ENCODE measurements at regions not wholly inside any gene's neighbourhood (a gene's known extent, or its start where the extent isn't known, plus 50 kb on each side); places are given as distances from the start of the nearest gene placed in this dataset.

DNA sequence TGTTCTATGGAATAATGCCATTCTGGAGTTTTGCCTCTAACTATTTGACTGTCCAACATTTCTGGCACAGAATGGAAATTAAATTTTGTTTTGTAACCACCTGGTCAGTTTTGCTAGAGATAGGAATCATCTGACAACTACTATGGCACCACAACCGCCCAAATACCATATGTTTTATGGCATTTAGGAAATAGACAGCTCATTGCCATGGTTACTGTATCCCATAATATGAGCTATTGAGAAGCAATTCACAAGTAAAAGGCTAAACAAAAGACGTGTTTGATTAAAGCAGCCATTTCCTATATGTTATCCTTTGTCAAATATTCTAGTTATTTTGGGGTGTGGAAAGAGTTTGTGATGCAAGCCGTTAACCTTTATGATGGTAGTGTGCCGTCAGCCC lies 1105.3 kb upstream of the LCORL start:
- H3K4me3 Mint-ChIP-seq: no peak overlapping the region
- no peak for DNase-seq

DNA sequence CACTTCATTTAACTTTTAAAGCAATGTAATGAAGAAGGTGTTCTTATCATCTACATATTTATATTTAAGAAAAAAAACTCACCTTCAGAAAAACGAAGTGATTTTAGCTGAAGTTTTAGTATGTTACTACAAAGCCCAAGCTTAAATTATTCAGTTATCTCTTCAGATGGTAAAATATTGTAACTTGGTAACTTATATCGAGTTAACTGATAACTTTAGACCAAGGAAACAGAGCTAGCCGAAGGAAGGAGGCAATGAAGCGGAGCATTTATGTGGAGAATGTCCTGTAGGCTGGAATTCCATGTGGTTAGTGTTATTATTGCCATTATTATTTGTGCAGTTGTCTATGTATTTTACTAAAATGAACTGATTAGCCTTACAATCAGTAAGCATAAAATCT lies 1102.1 kb upstream of the LCORL start:
- H3K36me3 Mint-ChIP-seq (ENCODE audit: low read depth): no peaks in the 10 kb centered on the region
- H3K4me1 Mint-ChIP-seq (ENCODE audit: low read depth): peaks cover 7% of the 10 kb centered on the region; the same call in 1 of the 2 replicates
- no peak for DNase-seq
- H3K27me3 Mint-ChIP-seq (ENCODE audit: insufficient read depth): no peaks in the 10 kb centered on the region
- no peak overlapping the region for H3K4me3 Mint-ChIP-seq
- H3K27ac Mint-ChIP-seq: no peak overlapping the region
- no peaks in the 10 kb centered on the region for H3K9me3 Mint-ChIP-seq
- TF ChIP-seq, protein P1, sequence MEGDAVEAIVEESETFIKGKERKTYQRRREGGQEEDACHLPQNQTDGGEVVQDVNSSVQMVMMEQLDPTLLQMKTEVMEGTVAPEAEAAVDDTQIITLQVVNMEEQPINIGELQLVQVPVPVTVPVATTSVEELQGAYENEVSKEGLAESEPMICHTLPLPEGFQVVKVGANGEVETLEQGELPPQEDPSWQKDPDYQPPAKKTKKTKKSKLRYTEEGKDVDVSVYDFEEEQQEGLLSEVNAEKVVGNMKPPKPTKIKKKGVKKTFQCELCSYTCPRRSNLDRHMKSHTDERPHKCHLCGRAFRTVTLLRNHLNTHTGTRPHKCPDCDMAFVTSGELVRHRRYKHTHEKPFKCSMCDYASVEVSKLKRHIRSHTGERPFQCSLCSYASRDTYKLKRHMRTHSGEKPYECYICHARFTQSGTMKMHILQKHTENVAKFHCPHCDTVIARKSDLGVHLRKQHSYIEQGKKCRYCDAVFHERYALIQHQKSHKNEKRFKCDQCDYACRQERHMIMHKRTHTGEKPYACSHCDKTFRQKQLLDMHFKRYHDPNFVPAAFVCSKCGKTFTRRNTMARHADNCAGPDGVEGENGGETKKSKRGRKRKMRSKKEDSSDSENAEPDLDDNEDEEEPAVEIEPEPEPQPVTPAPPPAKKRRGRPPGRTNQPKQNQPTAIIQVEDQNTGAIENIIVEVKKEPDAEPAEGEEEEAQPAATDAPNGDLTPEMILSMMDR (IDR thresholded peaks at IDR 0.05): no peak

More for the DNA sequence above, 1105.3 kb upstream of the LCORL start:
- Mint-ChIP-seq H3K27me3 (ENCODE audit: insufficient read depth) (no peaks in the 10 kb centered on the region), H3K27ac (no peak overlapping the region), H3K9me3 (no peaks in the 10 kb centered on the region), H3K36me3 (ENCODE audit: low read depth) (no peaks in the 10 kb centered on the region), H3K4me1 (ENCODE audit: low read depth) (peaks cover 35% of the 10 kb centered on the region)
- TF ChIP-seq, protein P1 (IDR thresholded peaks at IDR 0.05): no peak

DNA sequence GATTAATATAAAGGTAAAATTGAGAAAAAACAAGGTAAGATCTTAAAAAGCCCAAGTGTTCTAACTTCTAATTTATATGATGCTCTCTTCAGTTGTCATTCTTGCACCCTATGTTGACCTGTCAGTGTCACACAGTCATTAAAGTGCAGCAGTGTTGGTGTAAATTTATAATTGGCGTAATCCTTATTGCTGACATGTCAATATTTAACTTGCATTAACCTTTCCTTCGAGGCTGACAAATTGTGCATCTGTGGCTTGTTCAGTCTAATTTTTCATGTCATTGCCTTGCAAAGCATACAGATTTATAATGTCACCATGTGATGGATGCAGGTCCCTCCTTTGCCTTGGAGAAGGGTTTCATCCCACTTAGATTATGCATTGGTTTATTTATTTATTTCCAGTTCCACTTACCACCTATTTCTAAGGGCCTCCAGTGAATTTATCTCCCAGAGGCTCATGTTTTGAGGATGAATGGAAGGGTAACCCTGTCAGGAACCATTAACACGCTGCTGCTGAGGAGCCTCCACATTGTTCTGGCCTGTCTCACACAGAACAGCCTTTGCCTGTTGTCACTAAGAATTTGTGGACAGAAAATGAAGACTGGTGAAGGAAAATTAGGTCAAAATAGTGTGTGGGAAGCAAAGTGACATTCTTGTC lies 1098.5 kb upstream of the LCORL start:
- TF ChIP-seq, protein P1 (IDR thresholded peaks at IDR 0.05): no peak
- Mint-ChIP-seq H3K4me3 (no peak overlapping the region), H3K27ac (no peak overlapping the region), H3K27me3 (ENCODE audit: insufficient read depth) (no peaks in the 10 kb centered on the region; the same call in 1 of the 2 replicates), H3K4me1 (ENCODE audit: low read depth) (no peaks in the 10 kb centered on the region), H3K9me3 (no peaks in the 10 kb centered on the region), H3K36me3 (ENCODE audit: low read depth) (no peaks in the 10 kb centered on the region)
- DNase-seq: no peak

DNA sequence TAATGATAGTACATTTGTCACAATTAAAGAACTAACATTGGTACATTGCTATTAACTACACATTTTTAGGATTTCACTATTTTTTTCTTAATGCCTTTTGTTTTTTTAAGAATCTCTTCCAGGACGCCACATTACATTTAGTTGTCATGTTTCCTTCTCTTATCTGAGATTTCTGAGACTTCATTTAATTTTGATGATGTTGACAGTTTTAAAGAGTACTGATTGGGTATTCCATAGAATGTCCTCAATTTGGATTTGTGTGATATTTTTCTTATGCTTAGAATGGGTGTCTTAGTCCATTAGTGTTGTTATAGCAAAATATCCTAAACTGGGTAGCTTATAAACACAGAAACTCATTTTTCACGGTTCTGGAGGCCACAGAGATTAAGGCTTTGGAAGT lies 1095.5 kb upstream of the LCORL start:
- Mint-ChIP-seq H3K4me1 (ENCODE audit: low read depth) (peaks cover 7% of the 10 kb centered on the region), H3K4me3 (no peak overlapping the region), H3K27ac (no peak overlapping the region), H3K9me3 (no peaks in the 10 kb centered on the region), H3K27me3 (ENCODE audit: insufficient read depth) (no peaks in the 10 kb centered on the region; the same call in 1 of the 2 replicates), H3K36me3 (ENCODE audit: low read depth) (no peaks in the 10 kb centered on the region)
- TF ChIP-seq, protein P1 (IDR thresholded peaks at IDR 0.05): no peak
- DNase-seq: no peak

DNA sequence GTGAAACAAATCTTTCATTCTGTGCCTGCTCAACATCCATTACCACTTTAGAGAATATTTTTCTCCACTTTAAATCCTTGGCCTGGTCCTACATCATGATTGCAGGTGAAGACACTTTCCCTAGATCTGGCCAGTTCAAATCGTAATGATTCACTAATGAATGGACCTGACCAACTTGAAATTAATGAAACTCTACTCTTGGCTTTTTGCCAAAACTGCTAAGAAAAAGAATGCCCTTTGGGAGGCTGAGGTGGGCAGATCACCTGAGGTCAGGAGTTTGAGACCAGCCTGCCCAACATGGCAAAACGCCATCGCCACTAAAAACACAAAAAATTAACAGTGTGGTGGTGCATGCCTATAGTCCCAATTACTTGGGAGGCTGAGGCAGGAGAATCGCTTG lies 1082.6 kb upstream of the LCORL start:
- DNase-seq: no peak
- H3K27ac Mint-ChIP-seq: no peak overlapping the region
- H3K36me3 Mint-ChIP-seq (ENCODE audit: low read depth): no peaks in the 10 kb centered on the region
- H3K4me1 Mint-ChIP-seq (ENCODE audit: low read depth): no peaks in the 10 kb centered on the region
- H3K27me3 Mint-ChIP-seq (ENCODE audit: insufficient read depth): no peaks in the 10 kb centered on the region; the same call in none of the 2 replicates
- no peaks in the 10 kb centered on the region for H3K9me3 Mint-ChIP-seq
- no peak overlapping the region for H3K4me3 Mint-ChIP-seq
- TF ChIP-seq, protein P1 (IDR thresholded peaks at IDR 0.05): no peak
